ENCODE measurements at regions not wholly inside any gene's neighbourhood (a gene's known extent, or its start where the extent isn't known, plus 50 kb on each side); places are given as distances from the start of the nearest gene placed in this dataset.

- WGBS, 2 donors: 64 to 81% methylated on average over 3 of the region's 3 CpGs
- no peak for TF ChIP-seq POLR2A (IDR thresholded peaks at IDR 0.05)
- H3K9me3 ChIP-seq: no peaks in the 10 kb centered on the region
- no peak overlapping the region for H3K27ac ChIP-seq
- no peak overlapping the region for H3K4me3 ChIP-seq
- H3K27me3 ChIP-seq: no peaks in the 10 kb centered on the region
- no peaks in the 10 kb centered on the region for H3K4me1 ChIP-seq
- ATAC-seq (ENCODE audit: low FRiP score in 2 of 2) (no peak), DNase-seq (no peak)
- no peaks in the 10 kb centered on the region for H3K36me3 ChIP-seq
Measured at GRCh38 chr3:89803711-89804110, 696.3 kb downstream of the EPHA3 start.

DNA sequence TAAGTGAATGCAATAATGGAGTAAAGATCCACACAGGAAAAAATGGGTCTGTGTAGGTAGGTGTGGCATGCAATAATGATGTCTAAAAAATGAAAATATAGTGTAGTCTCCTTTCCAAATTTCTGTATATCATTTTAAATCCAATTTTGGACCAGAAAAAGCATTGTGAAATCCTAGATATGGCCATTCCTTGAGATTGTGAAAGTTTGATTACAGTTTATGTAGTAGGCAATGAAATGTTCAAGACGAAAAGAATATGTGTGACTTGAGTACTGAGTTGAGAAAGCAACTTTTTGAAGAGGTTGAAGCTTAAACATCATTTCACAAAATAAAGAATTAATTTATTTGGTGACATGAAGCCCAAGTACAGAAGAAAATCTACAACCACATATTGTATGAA, 698.7 kb downstream of the EPHA3 start:
- Histone ChIP-seq H3K9me3 (no peaks in the 10 kb centered on the region), H3K36me3 (no peaks in the 10 kb centered on the region), H3K27me3 (no peaks in the 10 kb centered on the region), H3K4me1 (no peaks in the 10 kb centered on the region), H3K4me3 (no peak overlapping the region), H3K27ac (no peak overlapping the region)
- 65 to 67% methylated on average over 1 of the region's 1 CpG for WGBS, 2 donors
- TF ChIP-seq CTCF (IDR thresholded peaks at IDR 0.05): no peak
- TF ChIP-seq EP300 (IDR thresholded peaks at IDR 0.05): no peak
- TF ChIP-seq POLR2A (IDR thresholded peaks at IDR 0.05): no peak
- TF ChIP-seq POLR2AphosphoS5 (IDR thresholded peaks at IDR 0.05): no peak
- ATAC-seq (ENCODE audit: low FRiP score in 2 of 2) (no peak), DNase-seq (no peak)

GRCh38 chr3:89808680-89809197, 701.3 kb downstream of the EPHA3 start:
- DNase-seq (no peak), ATAC-seq (ENCODE audit: low FRiP score in 2 of 2) (no peak)
- peaks cover 0 to 3% (median 0%) of the 10 kb centered on the region in 4 donors for H3K9me3 ChIP-seq
- no peaks in the 10 kb centered on the region for H3K27me3 ChIP-seq
- H3K36me3 ChIP-seq: no peaks in the 10 kb centered on the region
- TF ChIP-seq CTCF (IDR thresholded peaks at IDR 0.05) (no peak), EP300 (IDR thresholded peaks at IDR 0.05) (no peak), POLR2AphosphoS5 (IDR thresholded peaks at IDR 0.05) (no peak), POLR2A (IDR thresholded peaks at IDR 0.05) (no peak)
- no peak overlapping the region for H3K27ac ChIP-seq
- no peaks in the 10 kb centered on the region for H3K4me1 ChIP-seq
- H3K4me3 ChIP-seq: no peak overlapping the region

- no peaks in the 10 kb centered on the region for H3K36me3 ChIP-seq
- H3K9me3 ChIP-seq: peaks cover 0 to 4% (median 0%) of the 10 kb centered on the region in 4 donors
- no peak overlapping the region for H3K4me3 ChIP-seq
- no peaks in the 10 kb centered on the region for H3K27me3 ChIP-seq
- H3K4me1 ChIP-seq: no peaks in the 10 kb centered on the region
- ATAC-seq (ENCODE audit: low FRiP score in 2 of 2) (no peak), DNase-seq (no peak)
- 63 to 86% methylated on average over 1 of the region's 1 CpG for WGBS, 2 donors
- TF ChIP-seq POLR2AphosphoS5 (IDR thresholded peaks at IDR 0.05): no peak
- TF ChIP-seq EP300 (IDR thresholded peaks at IDR 0.05): no peak
- TF ChIP-seq POLR2A (IDR thresholded peaks at IDR 0.05): no peak
- no peak for TF ChIP-seq CTCF (IDR thresholded peaks at IDR 0.05)
- no peak overlapping the region for H3K27ac ChIP-seq
Measured at GRCh38 chr3:89813500-89813899, 706.1 kb downstream of the EPHA3 start.

DNA sequence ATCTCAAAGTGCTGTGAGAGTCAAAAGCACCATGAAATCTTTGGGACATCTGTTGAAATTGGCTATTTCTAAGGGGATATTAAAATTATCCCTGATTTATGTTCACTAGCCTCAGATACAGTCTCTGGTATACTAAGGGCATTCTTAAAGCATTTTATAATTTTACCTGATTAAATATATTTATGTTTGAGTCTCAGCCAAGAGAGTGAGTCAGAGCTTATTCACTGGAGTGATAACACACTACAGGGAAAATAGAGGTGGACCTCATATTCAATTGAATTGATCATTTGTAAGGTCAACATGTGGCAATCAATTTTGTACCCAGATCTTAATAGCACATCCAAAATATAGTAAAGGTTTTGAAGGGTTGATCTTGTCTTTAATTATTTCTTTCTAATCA, 733.6 kb downstream of the EPHA3 start:
- DNase-seq (no peak), ATAC-seq (ENCODE audit: low FRiP score in 2 of 2) (no peak)
- H3K4me3 ChIP-seq: no peak overlapping the region
- H3K9me3 ChIP-seq: no peaks in the 10 kb centered on the region
- no peaks in the 10 kb centered on the region for H3K4me1 ChIP-seq
- no peaks in the 10 kb centered on the region for H3K36me3 ChIP-seq
- TF ChIP-seq POLR2AphosphoS5 (IDR thresholded peaks at IDR 0.05) (no peak), CTCF (IDR thresholded peaks at IDR 0.05) (no peak), POLR2A (IDR thresholded peaks at IDR 0.05) (no peak), EP300 (IDR thresholded peaks at IDR 0.05) (no peak)
- H3K27me3 ChIP-seq: no peaks in the 10 kb centered on the region
- H3K27ac ChIP-seq: no peak overlapping the region
